Ishikawa (cell line): ENCODE measurements at regions not wholly inside any gene's neighbourhood (a gene's known extent, or its start where the extent isn't known, plus 50 kb on each side); places are given as distances from the start of the nearest gene placed in this dataset.

Source experiments
- EGR1 ChIP-seq: IDR thresholded peaks from 2 replicates; pipeline ENCODE4 v1.6.1; 2012
- TCF12 ChIP-seq: IDR thresholded peaks from 2 replicates; pipeline ENCODE4 v1.6.1; 2012; ENCODE audit warnings: low read depth
- TEAD4 ChIP-seq: IDR thresholded peaks from 2 replicates; pipeline ENCODE4 v1.6.1; 2012

GRCh38 chr10:44281662-44282061, 103.2 kb downstream of the CXCL12 start:
- TF ChIP-seq EGR1 (no peak), TCF12 (no peak), TEAD4 (no peak)
